OCI-LY7 (cell line): ENCODE measurements at regions not wholly inside any gene's neighbourhood (a gene's known extent, or its start where the extent isn't known, plus 50 kb on each side); places are given as distances from the start of the nearest gene placed in this dataset.

Experiments used
- BruUV-seq: library from RNA; stranded (reverse); fragments of 400-500 nt; replicated peaks from 2 replicates; lab custom pipeline; 2021; lab: Mats Ljungman, UMichigan
- CTCF ChIA-PET: fragments of 300-600 bp; sonication (Branson Sonifier 250); formaldehyde crosslinking; loops from one replicate; lab custom pipeline; 2022; ENCODE audit warnings: antibody characterized with exemption; ENCODE audit not compliant: unreplicated experiment; lab: Charles Lee
- POLR2A ChIA-PET: fragments of 300-600 bp; sonication (Branson Sonifier 250); formaldehyde crosslinking; loops from one replicate; lab custom pipeline; 2022; ENCODE audit warnings: antibody characterized with exemption; lab: Charles Lee
- DNase-seq: peaks from one replicate; pipeline ENCODE4 v3.0.0-alpha.2; 2015; ENCODE audit warnings: low spot score
- H2AFZ ChIP-seq: fragments of 200-600 bp; sonication (generic), shearing (Covaris generic); 2 replicates; pipeline ENCODE4 v1.6.1; 2014; ENCODE audit warnings: mild to moderate bottlenecking, antibody characterized with exemption, low read length, moderate library complexity
- H3K27ac ChIP-seq: fragments of 200-600 bp; sonication (generic); 2 replicates; pipeline ENCODE4 v1.5.1; 2014; ENCODE audit warnings: mixed run types, low read depth, mild to moderate bottlenecking, moderate library complexity, low read length, inconsistent platforms; ENCODE audit not compliant: poor library complexity, severe bottlenecking
- H3K36me3 ChIP-seq: fragments of 200-600 bp; sonication (generic); 2 replicates; pipeline ENCODE4 v1.6.1; 2014; ENCODE audit warnings: mild to moderate bottlenecking, antibody characterized with exemption, low read length, moderate library complexity, mixed read lengths; ENCODE audit not compliant: insufficient read depth
- H3K4me1 ChIP-seq: fragments of 200-600 bp; sonication (generic); 2 replicates; pipeline ENCODE4 v1.5.1; 2014; ENCODE audit warnings: mild to moderate bottlenecking, low read length; ENCODE audit not compliant: insufficient read depth, poor library complexity, severe bottlenecking
- H3K4me2 ChIP-seq: fragments of 200-600 bp; sonication (generic); 2 replicates; pipeline ENCODE4 v1.6.1; 2014; ENCODE audit warnings: mild to moderate bottlenecking, low read length
- H3K4me3 ChIP-seq: fragments of 200-600 bp; sonication (generic); 2 replicates; pipeline ENCODE4 v1.5.1; 2014; ENCODE audit warnings: mild to moderate bottlenecking, low read depth, low read length; ENCODE audit not compliant: poor library complexity, severe bottlenecking
- H3K79me2 ChIP-seq: fragments of 200-600 bp; sonication (generic); 2 replicates; pipeline ENCODE4 v1.6.1; 2016; ENCODE audit warnings: low read depth, mild to moderate bottlenecking, low read length, moderate library complexity, mixed read lengths; ENCODE audit not compliant: insufficient read depth
- H3K9me2 ChIP-seq: fragments of 200-600 bp; sonication (generic); 2 replicates; pipeline ENCODE4 v1.6.1; 2016; ENCODE audit warnings: mild to moderate bottlenecking, low read length, mixed read lengths; ENCODE audit not compliant: insufficient read depth
- H3K9me3 ChIP-seq: fragments of 200-600 bp; sonication (generic); 2 replicates; pipeline ENCODE4 v1.6.1; 2014; ENCODE audit warnings: mild to moderate bottlenecking, mixed run types, low read length, mixed read lengths
- H4K20me1 ChIP-seq: fragments of 200-600 bp; sonication (generic); 2 replicates; pipeline ENCODE4 v1.6.1; 2014; ENCODE audit warnings: mild to moderate bottlenecking, antibody characterized with exemption, low read length, moderate library complexity, mixed read lengths; ENCODE audit not compliant: insufficient read depth
- EZH2phosphoT487 ChIP-seq: fragments of 200-600 bp; sonication (generic); IDR thresholded peaks from 2 replicates; pipeline ENCODE4 v1.6.1; 2018; ENCODE audit warnings: low read depth, borderline replicate concordance, mild to moderate bottlenecking, mixed run types, antibody characterized with exemption, low read length, moderate library complexity, mixed read lengths
- intact Hi-C: fragments of 100-400 bp; cut with micrococcal nuclease; formaldehyde crosslinking; loops from one replicate; pipeline ENCODE4 v1.10.0; 2022; ENCODE audit not compliant: unreplicated experiment
- TF ChIP-seq, protein P1 (sequence below): fragments of 200-600 bp; sonication (generic); conservative IDR thresholded peaks from 2 replicates; pipeline ENCODE4 v1.5.1; 2014; ENCODE audit warnings: mild to moderate bottlenecking, antibody characterized with exemption, low read length, moderate library complexity, mixed read lengths

DNA sequence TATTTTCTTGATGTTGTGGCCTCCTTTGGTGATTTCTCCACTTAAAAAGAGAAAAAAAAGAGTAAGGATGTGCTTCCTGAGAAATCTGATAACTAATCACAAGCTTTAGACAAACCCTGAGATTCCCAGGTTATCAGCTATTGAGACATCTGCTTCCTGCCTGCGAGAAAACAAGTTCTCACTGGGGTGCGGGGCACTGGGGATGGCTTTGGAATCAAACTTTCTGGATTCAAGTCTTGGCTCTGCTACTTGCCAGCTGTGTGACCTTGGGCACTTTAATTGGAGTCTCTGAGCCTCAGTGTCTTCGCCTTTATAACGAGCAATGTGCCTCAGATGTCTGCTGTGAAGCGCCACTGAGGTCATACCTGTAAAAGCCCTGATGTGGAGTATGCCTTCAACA, 152.5 kb upstream of the NAV2 start:
- H2AFZ ChIP-seq, result no peak overlapping the region
- no TSS peak for BruUV-seq
- ChIA-PET POLR2A (interaction anchor here (1.0 kb wide), 1 partner anchor 16 kb away, joined by 3 read pairs; no protein-coding TSS in a partner anchor), CTCF (no interaction called here)
- H3K4me1 ChIP-seq, result no peaks in the 10 kb centered on the region
- H3K4me3 ChIP-seq, result no peak overlapping the region
- DNase-seq, result no peak
- no peaks in the 10 kb centered on the region for H3K79me2 ChIP-seq
- H3K36me3 ChIP-seq, result no peaks in the 10 kb centered on the region
- no peak overlapping the region for H3K27ac ChIP-seq
- intact Hi-C loops, result no loop called here
- H3K9me3 ChIP-seq, result no peaks in the 10 kb centered on the region
- no peaks in the 10 kb centered on the region for H4K20me1 ChIP-seq
- no peak overlapping the region for H3K4me2 ChIP-seq
- H3K9me2 ChIP-seq, result no peaks in the 10 kb centered on the region
- no peak for TF ChIP-seq EZH2phosphoT487
- TF ChIP-seq, protein P1, sequence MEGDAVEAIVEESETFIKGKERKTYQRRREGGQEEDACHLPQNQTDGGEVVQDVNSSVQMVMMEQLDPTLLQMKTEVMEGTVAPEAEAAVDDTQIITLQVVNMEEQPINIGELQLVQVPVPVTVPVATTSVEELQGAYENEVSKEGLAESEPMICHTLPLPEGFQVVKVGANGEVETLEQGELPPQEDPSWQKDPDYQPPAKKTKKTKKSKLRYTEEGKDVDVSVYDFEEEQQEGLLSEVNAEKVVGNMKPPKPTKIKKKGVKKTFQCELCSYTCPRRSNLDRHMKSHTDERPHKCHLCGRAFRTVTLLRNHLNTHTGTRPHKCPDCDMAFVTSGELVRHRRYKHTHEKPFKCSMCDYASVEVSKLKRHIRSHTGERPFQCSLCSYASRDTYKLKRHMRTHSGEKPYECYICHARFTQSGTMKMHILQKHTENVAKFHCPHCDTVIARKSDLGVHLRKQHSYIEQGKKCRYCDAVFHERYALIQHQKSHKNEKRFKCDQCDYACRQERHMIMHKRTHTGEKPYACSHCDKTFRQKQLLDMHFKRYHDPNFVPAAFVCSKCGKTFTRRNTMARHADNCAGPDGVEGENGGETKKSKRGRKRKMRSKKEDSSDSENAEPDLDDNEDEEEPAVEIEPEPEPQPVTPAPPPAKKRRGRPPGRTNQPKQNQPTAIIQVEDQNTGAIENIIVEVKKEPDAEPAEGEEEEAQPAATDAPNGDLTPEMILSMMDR, result no peak

DNA sequence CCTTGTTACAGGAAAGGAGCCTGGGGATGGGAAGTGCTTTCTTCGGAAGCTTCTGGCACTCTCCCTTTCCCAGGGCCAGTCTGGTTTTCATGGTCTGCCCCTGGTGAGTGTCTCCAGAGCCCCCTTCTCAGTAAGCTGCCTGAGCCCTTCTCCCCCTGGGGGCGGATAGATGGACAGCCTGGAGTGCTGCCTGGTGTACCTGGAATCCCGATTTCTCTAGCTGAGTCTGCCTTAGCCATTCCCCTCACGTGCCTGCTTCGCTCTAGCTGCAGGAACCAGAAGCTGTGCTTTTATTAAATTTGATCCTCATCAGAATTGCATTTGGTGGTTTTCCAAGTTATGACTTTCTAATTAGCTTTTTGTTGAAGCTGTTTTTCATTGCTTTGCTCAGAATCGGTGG, 152.9 kb upstream of the NAV2 start:
- H3K9me2 ChIP-seq, result no peaks in the 10 kb centered on the region
- no peaks in the 10 kb centered on the region for H4K20me1 ChIP-seq
- no peak overlapping the region for H2AFZ ChIP-seq
- intact Hi-C loops, result no loop called here
- H3K79me2 ChIP-seq, result no peaks in the 10 kb centered on the region
- no peak for TF ChIP-seq EZH2phosphoT487
- TF ChIP-seq, protein P1, result no peak
- no TSS peak for BruUV-seq
- ChIA-PET POLR2A (no interaction called here), CTCF (no interaction called here)
- H3K27ac ChIP-seq, result no peak overlapping the region
- H3K9me3 ChIP-seq, result no peaks in the 10 kb centered on the region
- no peaks in the 10 kb centered on the region for H3K36me3 ChIP-seq
- H3K4me2 ChIP-seq, result no peak overlapping the region
- DNase-seq, result no peak
- H3K4me3 ChIP-seq, result no peak overlapping the region
- no peaks in the 10 kb centered on the region for H3K4me1 ChIP-seq

DNA sequence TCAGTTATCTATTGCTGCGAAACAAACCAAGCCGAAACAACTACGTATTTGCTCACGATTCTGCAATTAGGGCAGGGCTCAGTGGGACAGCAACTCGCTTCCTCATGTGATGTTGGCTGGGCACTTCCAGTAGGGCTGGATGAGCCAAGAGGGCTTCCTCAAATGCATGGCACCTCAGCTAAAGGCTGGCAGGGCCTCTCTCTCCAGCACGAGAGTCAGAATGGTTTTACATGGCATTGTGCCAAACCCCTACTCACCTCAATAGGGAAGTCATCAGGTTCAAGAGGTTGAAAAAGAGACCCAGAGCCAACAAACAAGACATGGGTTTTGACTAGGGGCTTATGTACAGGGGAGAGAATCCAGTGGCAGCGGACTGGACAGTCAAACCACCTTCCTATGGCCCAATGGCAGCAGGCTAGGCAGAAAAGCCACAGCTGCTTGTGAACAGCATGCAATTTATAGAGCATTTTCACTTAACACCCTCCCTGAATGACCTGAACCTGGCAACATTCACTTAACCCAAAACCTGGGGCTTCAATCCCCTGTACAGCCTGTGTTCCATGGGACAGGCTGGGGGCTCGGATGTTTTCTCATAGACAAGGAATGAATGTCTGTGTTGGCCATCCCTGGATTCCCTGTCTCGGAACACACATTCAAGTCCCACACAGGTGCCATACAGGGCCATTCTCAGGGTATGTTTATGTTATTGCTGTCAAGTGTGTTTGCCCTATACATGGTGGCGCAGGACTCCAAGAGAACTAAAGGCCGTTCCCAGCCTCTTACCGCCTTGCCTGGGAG, 154.2 kb upstream of the NAV2 start:
- Histone ChIP-seq H3K4me2 (no peak overlapping the region), H3K4me3 (no peak overlapping the region), H3K9me3 (no peaks in the 10 kb centered on the region), H3K27ac (no peak overlapping the region), H3K4me1 (no peaks in the 10 kb centered on the region), H3K79me2 (no peaks in the 10 kb centered on the region), H3K9me2 (no peaks in the 10 kb centered on the region), H2AFZ (no peak overlapping the region), H3K36me3 (no peaks in the 10 kb centered on the region), H4K20me1 (no peaks in the 10 kb centered on the region)
- CTCF ChIA-PET, result no interaction called here
- intact Hi-C loops, result no loop called here
- no peak for DNase-seq
- TF ChIP-seq, protein P1, result no peak
- POLR2A ChIA-PET, result no interaction called here
- no TSS peak for BruUV-seq
